ENCODE measurements at regions not wholly inside any gene's neighbourhood (a gene's known extent, or its start where the extent isn't known, plus 50 kb on each side); places are given as distances from the start of the nearest gene placed in this dataset.

GRCh38 chr18:38042211-38042890, 476.8 kb upstream of the CELF4 start:
- Histone ChIP-seq H3K4me1 (ENCODE audit: insufficient read depth) (no peaks in the 10 kb centered on the region), H3K27me3 (no peaks in the 10 kb centered on the region), H3K27ac (no peak overlapping the region), H3K36me3 (no peaks in the 10 kb centered on the region), H3K9me3 (no peaks in the 10 kb centered on the region), H3K4me3 (no peak overlapping the region)
- WGBS, 3 donors: 84 to 91% (median 86%) methylated on average over 6 of the region's 6 CpGs
- no peak for DNase-seq
- no peak for TF ChIP-seq CTCF (IDR thresholded peaks at IDR 0.05)
- no peak for TF ChIP-seq EP300 (IDR thresholded peaks at IDR 0.05)
- TF ChIP-seq POLR2A (IDR thresholded peaks at IDR 0.05): no peak
- intact Hi-C loops (cut with DNase I): no loop called here

- H3K36me3 ChIP-seq: no peaks in the 10 kb centered on the region
- no peak overlapping the region for H3K27ac ChIP-seq
Observed at GRCh38 chr18:38038242-38038641, 472.6 kb upstream of the CELF4 start.

GRCh38 chr18:38035193-38035592, 469.6 kb upstream of the CELF4 start:
- Histone ChIP-seq H3K27ac (no peak overlapping the region), H3K27me3 (no peaks in the 10 kb centered on the region), H3K9me3 (no peaks in the 10 kb centered on the region), H3K4me3 (no peak overlapping the region), H3K36me3 (no peaks in the 10 kb centered on the region), H3K4me1 (ENCODE audit: insufficient read depth) (no peaks in the 10 kb centered on the region)
- intact Hi-C loops (cut with DNase I): no loop called here
- 48 to 67% (median 62%) methylated on average over 3 of the region's 3 CpGs for WGBS, 3 donors
- DNase-seq: no peak
- TF ChIP-seq EP300 (IDR thresholded peaks at IDR 0.05): no peak
- TF ChIP-seq CTCF (IDR thresholded peaks at IDR 0.05): no peak
- TF ChIP-seq POLR2A (IDR thresholded peaks at IDR 0.05): no peak

More at GRCh38 chr18:38038242-38038641, 472.6 kb upstream of the CELF4 start:
- no peaks in the 10 kb centered on the region for H3K9me3 ChIP-seq
- TF ChIP-seq EP300 (IDR thresholded peaks at IDR 0.05): no peak
- no peaks in the 10 kb centered on the region for H3K4me1 ChIP-seq (ENCODE audit: insufficient read depth)
- intact Hi-C loops (cut with DNase I): no loop called here
- DNase-seq: no peak
- no peak overlapping the region for H3K4me3 ChIP-seq
- no peaks in the 10 kb centered on the region for H3K27me3 ChIP-seq

GRCh38 chr18:38033282-38033681, 467.7 kb upstream of the CELF4 start:
- no peaks in the 10 kb centered on the region for H3K9me3 ChIP-seq

More at GRCh38 chr18:38033282-38033681, 467.7 kb upstream of the CELF4 start:
- TF ChIP-seq CTCF (IDR thresholded peaks at IDR 0.05) (no peak), POLR2A (IDR thresholded peaks at IDR 0.05) (no peak), EP300 (IDR thresholded peaks at IDR 0.05) (no peak)
- no peak overlapping the region for H3K4me3 ChIP-seq
- intact Hi-C loops (cut with DNase I): no loop called here
- DNase-seq: no peak
- no peaks in the 10 kb centered on the region for H3K4me1 ChIP-seq (ENCODE audit: insufficient read depth)
- no peaks in the 10 kb centered on the region for H3K36me3 ChIP-seq
- no peaks in the 10 kb centered on the region for H3K27me3 ChIP-seq
- H3K27ac ChIP-seq: no peak overlapping the region
- 92 to 94% (median 94%) methylated on average over 3 of the region's 3 CpGs for WGBS, 3 donors

All from ovary (tissue), 7 donors.